Esophagus squamous epithelium (tissue), 5 donors: ENCODE measurements at regions not wholly inside any gene's neighbourhood (a gene's known extent, or its start where the extent isn't known, plus 50 kb on each side); places are given as distances from the start of the nearest gene placed in this dataset.

Experiments
- DNase-seq: peaks from one replicate; lab custom pipeline; 2025; lab: John Stamatoyannopoulos, UW
- H3K27ac ChIP-seq, 4 donors: fragments of 200-600 bp; sonication (generic); one replicate each; pipeline ENCODE4 v1.5.1; 2016 to 2019; ENCODE audit warnings: mild to moderate bottlenecking in 1 of 4
- H3K27me3 ChIP-seq, 4 donors: fragments of 200-600 bp; sonication (generic); 1 replicate in 3 of 4; 2 replicates in 1 of 4; pipeline versions ENCODE4 v1.5.1 to v1.6.0; 2017 to 2021; ENCODE audit warnings: antibody characterized with exemption in 1 of 4
- H3K36me3 ChIP-seq, 3 donors: fragments of 200-600 bp; sonication (generic); one replicate each; pipeline ENCODE4 v1.5.1; 2016 to 2019
- H3K4me1 ChIP-seq, 3 donors: fragments of 200-600 bp; sonication (generic); one replicate each; pipeline ENCODE4 v1.5.1; 2017 to 2019
- H3K4me3 ChIP-seq, 4 donors: fragments of 200-600 bp; sonication (generic); 1 replicate in 3 of 4; 2 replicates in 1 of 4; pipeline ENCODE4 v1.5.1; 2016 to 2019; ENCODE audit warnings: mild to moderate bottlenecking in 2 of 4, moderate library complexity in 1 of 4
- H3K9me3 ChIP-seq, 3 donors: fragments of 200-600 bp; sonication (generic); one replicate each; pipeline ENCODE4 v1.5.1; 2016 to 2019
- CTCF ChIP-seq, 6 experiments: fragments of 450-650 bp in 4 of 6; fragments of 200-600 bp in 2 of 6; sonication (generic) in 2 of 6; IDR thresholded peaks; one replicate each; pipeline ENCODE4 v1.5.1; 2016 to 2019; ENCODE audit warnings: antibody characterized with exemption in 6 of 6, mild to moderate bottlenecking in 4 of 6, moderate library complexity in 4 of 6
- POLR2A ChIP-seq, 4 donors: fragments of 450-650 bp; IDR thresholded peaks; one replicate each; pipeline ENCODE4 v1.6.1; 2017; ENCODE audit warnings: antibody characterized with exemption in 4 of 4, mild to moderate bottlenecking in 4 of 4, moderate library complexity in 3 of 4
- WGBS, 2 donors: methylation state at CpG; one replicate each; pipeline ENCODE4 v1.1.5; 2018; 5-methylcytosine and 5-hydroxymethylcytosine counted together
- intact Hi-C: fragments of 100-400 bp; cut with DNase I; formaldehyde crosslinking; loops from one replicate; pipeline ENCODE4 v1.15.0; 2022
- donor health status: DM: yes; HTN: yes; CAD: no.

DNA sequence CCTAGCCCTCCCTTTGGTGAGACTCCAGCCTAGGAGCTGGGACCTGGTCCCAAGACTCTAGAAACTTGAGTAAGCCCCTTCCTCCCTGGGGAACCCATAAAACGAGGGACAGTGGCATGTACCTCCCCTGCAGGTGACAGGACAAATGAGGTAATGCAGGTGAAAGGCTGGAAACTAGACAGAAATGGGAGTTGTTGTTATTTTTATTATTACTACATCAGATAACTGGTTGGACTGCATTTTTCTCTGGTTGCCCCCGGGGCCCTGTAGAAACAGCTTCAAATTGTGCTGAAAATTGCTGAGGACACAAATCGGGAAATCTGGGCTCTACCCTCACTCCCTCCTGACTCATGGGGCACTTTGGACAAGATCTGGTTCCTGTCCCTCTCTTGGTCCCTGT is 132.3 kb upstream of the WNT4 start:
- intact Hi-C loops: loop anchor here (10.0 kb wide), 1 partner anchor 150 kb away; no protein-coding TSS in a partner anchor
- no peaks in the 10 kb centered on the region for H3K36me3 ChIP-seq
- H3K27ac ChIP-seq: no peak overlapping the region
- peaks cover 4 to 32% (median 5%) of the 10 kb centered on the region in 3 donors for H3K4me1 ChIP-seq
- H3K4me3 ChIP-seq: no peak overlapping the region
- peaks cover 0 to 11% (median 0%) of the 10 kb centered on the region in 4 donors for H3K27me3 ChIP-seq
- DNase-seq: no peak
- TF ChIP-seq CTCF (IDR thresholded peaks at IDR 0.05): peak in 1 of 6 experiments; percentile 7
- TF ChIP-seq POLR2A (IDR thresholded peaks at IDR 0.05): no peak
- WGBS, 2 donors: 53 to 66% methylated on average over 3 of the region's 3 CpGs
- no peaks in the 10 kb centered on the region for H3K9me3 ChIP-seq

DNA sequence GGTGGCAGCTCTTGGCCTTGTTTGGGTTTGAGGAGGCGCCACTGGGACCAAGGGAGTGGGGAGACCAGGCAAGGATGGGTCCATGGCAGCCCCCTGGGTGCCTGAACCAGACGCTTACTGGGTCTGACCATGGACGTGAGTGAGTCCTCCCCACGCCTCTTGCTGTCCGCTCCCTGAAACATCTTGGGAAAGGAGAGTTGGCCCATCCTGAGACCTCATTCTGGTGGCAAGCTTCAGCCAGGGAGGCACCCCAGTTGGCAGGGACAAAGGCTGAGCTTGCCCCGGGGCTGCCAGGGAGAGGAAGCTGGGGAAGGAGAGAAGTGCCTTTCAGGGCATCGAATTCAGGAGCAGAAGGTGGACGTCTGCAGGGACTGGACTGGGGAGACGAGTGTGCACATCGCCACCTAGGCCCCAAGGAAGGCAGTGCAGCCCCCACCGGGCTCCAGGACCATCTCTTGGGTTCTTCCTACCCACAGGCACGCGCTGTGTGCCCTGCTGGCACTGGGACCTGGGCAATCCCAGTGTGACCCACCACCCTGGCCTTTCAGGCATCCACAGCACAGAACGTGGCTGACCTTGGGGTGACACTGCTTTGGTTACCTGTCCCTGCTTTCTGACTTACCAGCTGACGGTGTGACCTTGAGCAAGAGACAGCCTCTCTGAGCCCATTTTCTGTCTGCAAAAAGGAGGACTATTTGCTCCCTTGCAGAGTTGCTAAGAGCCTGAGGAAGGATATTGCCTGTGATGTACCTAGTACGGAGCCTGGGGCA is 132.9 kb upstream of the WNT4 start:
- DNase-seq: no peak
- Histone ChIP-seq H3K36me3 (no peaks in the 10 kb centered on the region), H3K4me3 (no peak overlapping the region), H3K27ac (no peak overlapping the region), H3K9me3 (no peaks in the 10 kb centered on the region), H3K4me1 (peaks cover 4 to 32% (median 5%) of the 10 kb centered on the region in 3 donors), H3K27me3 (peaks cover 0 to 11% (median 0%) of the 10 kb centered on the region in 4 donors)
- intact Hi-C loops: loop anchor here (10.0 kb wide), 1 partner anchor 151 kb away; no protein-coding TSS in a partner anchor
- TF ChIP-seq CTCF (IDR thresholded peaks at IDR 0.05): peak; percentile 38 to 83 (median 76)
- TF ChIP-seq POLR2A (IDR thresholded peaks at IDR 0.05): no peak
- 10 to 30% methylated on average over 5 to 6 of the region's 16 CpGs for WGBS, 2 donors

DNA sequence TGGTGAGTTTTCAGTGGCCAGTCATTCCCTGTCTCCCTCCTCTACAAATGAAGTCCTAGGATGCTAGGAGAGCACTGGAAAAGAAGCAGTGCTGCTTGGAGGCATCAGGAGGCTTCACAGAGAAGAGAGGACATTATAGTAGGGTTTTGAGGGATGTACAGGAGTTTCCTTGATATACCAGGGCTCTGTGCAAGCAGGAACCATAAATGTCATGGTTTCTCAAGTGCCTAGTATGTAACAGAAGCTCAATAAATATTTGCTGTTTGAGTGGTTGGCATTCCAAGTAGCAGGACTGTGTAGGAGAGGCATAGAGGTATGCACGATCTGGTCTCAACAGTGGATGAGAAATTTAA is 133.5 kb upstream of the WNT4 start:
- no peaks in the 10 kb centered on the region for H3K36me3 ChIP-seq
- H3K27me3 ChIP-seq: peaks cover 0 to 11% (median 0%) of the 10 kb centered on the region in 4 donors
- H3K9me3 ChIP-seq: no peaks in the 10 kb centered on the region
- intact Hi-C loops: loop anchor here (10.0 kb wide), 1 partner anchor 152 kb away; no protein-coding TSS in a partner anchor
- no peak for DNase-seq
- 75 to 83% methylated on average over 1 of the region's 1 CpG for WGBS, 2 donors
- peaks cover 4 to 32% (median 5%) of the 10 kb centered on the region in 3 donors for H3K4me1 ChIP-seq
- H3K4me3 ChIP-seq: no peak overlapping the region
- TF ChIP-seq CTCF (IDR thresholded peaks at IDR 0.05) (no peak), POLR2A (IDR thresholded peaks at IDR 0.05) (no peak)
- no peak overlapping the region for H3K27ac ChIP-seq

DNA sequence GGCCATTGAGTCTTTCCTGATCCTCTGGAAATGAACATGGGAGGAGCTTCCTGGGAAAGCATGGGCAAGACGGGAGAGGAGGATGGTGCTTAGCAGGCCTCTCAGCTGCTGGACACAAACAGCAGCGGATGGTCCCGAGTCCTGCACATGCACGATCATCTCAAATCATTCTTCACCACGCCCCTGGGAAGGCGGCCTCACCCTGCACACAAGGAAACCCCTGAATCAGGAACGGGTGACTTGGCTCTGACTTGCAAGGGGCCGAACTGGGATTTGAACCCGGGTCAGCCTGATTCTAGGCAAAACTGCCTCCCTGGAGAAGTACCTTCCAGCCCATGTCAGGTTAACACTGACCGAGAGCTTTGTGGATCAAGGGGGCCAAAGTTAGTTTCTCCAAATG is 134.8 kb upstream of the WNT4 start:
- intact Hi-C loops: loop anchor here (10.0 kb wide), 1 partner anchor 153 kb away; no protein-coding TSS in a partner anchor
- no peak for TF ChIP-seq POLR2A (IDR thresholded peaks at IDR 0.05)
- no peak for TF ChIP-seq CTCF (IDR thresholded peaks at IDR 0.05)
- DNase-seq: no peak
- peaks cover 4 to 31% (median 5%) of the 10 kb centered on the region in 3 donors for H3K4me1 ChIP-seq
- no peak overlapping the region for H3K4me3 ChIP-seq
- no peaks in the 10 kb centered on the region for H3K36me3 ChIP-seq
- H3K9me3 ChIP-seq: no peaks in the 10 kb centered on the region
- H3K27me3 ChIP-seq: peaks cover 0 to 10% (median 0%) of the 10 kb centered on the region in 4 donors
- H3K27ac ChIP-seq: no peak overlapping the region
- WGBS, 2 donors: 78 to 84% methylated on average over 5 of the region's 10 CpGs

DNA sequence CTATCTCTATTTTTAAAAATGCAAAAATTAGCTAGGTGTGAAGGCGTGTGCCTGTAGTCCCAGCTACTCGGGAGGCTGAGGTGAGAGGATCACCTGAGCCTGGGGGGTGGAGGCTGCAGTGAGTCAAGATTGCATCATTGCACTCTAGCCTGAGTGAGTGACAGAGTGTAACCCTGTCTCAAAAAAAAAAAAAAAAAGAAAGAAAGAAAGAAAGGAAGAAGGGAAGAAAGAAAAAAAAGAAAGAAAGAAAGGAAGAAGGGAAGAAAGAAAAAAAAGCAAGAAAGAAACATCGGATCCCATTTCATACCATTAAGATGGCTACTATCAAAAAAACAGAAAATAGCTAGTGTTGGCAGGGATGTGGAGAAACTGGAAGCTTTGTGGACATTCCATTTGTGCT is 136.8 kb upstream of the WNT4 start:
- Histone ChIP-seq H3K9me3 (no peaks in the 10 kb centered on the region), H3K4me3 (no peak overlapping the region), H3K36me3 (no peaks in the 10 kb centered on the region), H3K4me1 (peaks cover 4 to 15% (median 5%) of the 10 kb centered on the region in 3 donors), H3K27me3 (peaks cover 0 to 9% (median 0%) of the 10 kb centered on the region in 4 donors), H3K27ac (no peak overlapping the region)
- WGBS, 2 donors: 88 to 100% methylated on average over 3 of the region's 3 CpGs
- TF ChIP-seq POLR2A (IDR thresholded peaks at IDR 0.05) (no peak), CTCF (IDR thresholded peaks at IDR 0.05) (no peak)
- intact Hi-C loops: loop anchor here (10.0 kb wide), 1 partner anchor 155 kb away; no protein-coding TSS in a partner anchor
- no peak for DNase-seq
